Activated naive CD8-positive, alpha-beta T cell treated with anti-CD3 and anti-CD28 coated beads for 36 hours (primary cell): ENCODE measurements at regions not wholly inside any gene's neighbourhood (a gene's known extent, or its start where the extent isn't known, plus 50 kb on each side); places are given as distances from the start of the nearest gene placed in this dataset.
"Not testable (repeated sequence)": the region's sequence is repeated elsewhere in the genome, so short reads cannot be mapped to it uniquely, and the experiment has no call there.

ENCODE experiments used
- DNase-seq: peaks from one replicate; pipeline ENCODE4 v3.0.0; 2021
- H3K27ac Mint-ChIP-seq: one replicate; pipeline ENCODE4 v1.8.0; 2022; ENCODE audit warnings: mild to moderate bottlenecking, moderate library complexity, mixed read lengths
- H3K27me3 Mint-ChIP-seq: one replicate; pipeline ENCODE4 v1.8.0; 2022; ENCODE audit warnings: mild to moderate bottlenecking, mixed read lengths
- H3K36me3 Mint-ChIP-seq: one replicate; pipeline ENCODE4 v1.8.0; 2021; ENCODE audit warnings: mild to moderate bottlenecking, mixed read lengths
- H3K4me1 Mint-ChIP-seq: one replicate; pipeline ENCODE4 v1.8.0; 2021; ENCODE audit warnings: mixed read lengths
- H3K4me3 Mint-ChIP-seq: one replicate; pipeline ENCODE4 v1.8.0; 2022; ENCODE audit warnings: mild to moderate bottlenecking, moderate library complexity, mixed read lengths
- H3K9me3 Mint-ChIP-seq: one replicate; pipeline ENCODE4 v1.8.0; 2022; ENCODE audit warnings: mixed read lengths

DNA sequence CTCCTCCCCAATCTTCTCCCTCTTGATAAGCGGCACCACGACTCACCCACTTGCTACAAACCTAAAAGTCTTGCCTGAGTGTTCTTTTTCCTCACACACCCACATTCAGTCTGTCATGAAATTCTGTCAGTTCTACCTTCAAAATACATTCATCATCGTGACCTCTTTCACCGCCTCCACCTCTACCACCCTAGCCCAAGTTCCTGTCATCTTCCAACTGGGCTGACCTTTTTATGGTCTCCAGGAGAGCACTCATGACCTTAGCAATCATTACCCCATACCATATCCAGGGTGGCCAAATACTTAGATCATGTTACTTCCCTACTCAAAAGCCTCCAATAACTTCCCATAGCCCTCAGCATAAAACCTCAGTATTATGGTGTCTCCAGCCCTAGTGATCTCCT, 110.4 kb upstream of the TSC22D1 start:
- no peak for DNase-seq
- peaks cover 7% of the 10 kb centered on the region for H3K9me3 Mint-ChIP-seq
- no peaks in the 10 kb centered on the region for H3K36me3 Mint-ChIP-seq
- peaks cover 7% of the 10 kb centered on the region for H3K4me1 Mint-ChIP-seq
- H3K27ac Mint-ChIP-seq = no peak overlapping the region
- H3K4me3 Mint-ChIP-seq = no peak overlapping the region
- peaks cover 12% of the 10 kb centered on the region for H3K27me3 Mint-ChIP-seq

DNA sequence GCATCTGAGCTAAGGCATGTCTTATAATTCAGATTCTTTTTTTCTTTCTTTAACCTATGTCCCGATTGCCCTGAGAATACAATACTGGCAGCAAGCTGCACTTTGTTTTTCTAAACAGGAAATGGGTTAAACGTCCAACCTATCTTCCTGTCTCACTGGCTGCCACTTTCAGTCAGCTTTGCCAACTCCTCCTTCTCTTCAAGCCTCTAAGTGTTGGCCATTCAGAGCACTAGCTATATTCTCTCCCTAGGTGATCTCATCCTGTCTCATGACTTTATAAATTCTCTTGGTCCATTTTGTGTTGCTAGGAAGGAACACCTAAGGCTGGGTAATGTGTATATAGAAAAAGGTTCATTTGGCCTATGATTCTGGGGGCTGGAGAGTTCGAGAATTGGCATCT, 109.5 kb upstream of the TSC22D1 start:
- Mint-ChIP-seq H3K9me3 (peaks cover 7% of the 10 kb centered on the region), H3K4me1 (peaks cover 12% of the 10 kb centered on the region), H3K4me3 (no peak overlapping the region), H3K36me3 (peaks cover 2% of the 10 kb centered on the region), H3K27me3 (peaks cover 12% of the 10 kb centered on the region), H3K27ac (no peak overlapping the region)
- DNase-seq = no peak

DNA sequence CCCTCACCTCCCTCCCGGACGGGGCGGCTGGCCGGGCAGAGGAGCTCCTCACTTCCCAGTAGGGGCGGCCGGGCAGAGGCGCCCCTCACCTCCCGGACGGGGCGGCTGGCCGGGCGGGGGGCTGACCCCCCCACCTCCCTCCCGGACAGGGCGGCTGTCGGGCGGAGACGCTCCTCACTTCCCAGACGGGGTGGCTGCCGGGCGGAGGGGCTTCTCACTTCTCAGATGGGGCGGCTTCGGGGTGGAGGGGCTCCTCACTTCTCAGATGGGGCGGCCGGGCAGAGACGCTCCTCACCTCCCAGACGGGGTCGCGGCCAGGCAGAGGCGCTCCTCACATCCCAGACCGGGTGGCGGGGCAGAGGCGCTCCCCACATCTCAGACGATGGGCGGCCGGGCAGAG, 106.3 kb upstream of the TSC22D1 start:
- H3K9me3 Mint-ChIP-seq = peaks cover 11% of the 10 kb centered on the region
- not testable (repeated sequence) for H3K4me3 Mint-ChIP-seq, DNase-seq, H3K27me3 Mint-ChIP-seq, H3K27ac Mint-ChIP-seq, H3K36me3 Mint-ChIP-seq
- H3K4me1 Mint-ChIP-seq = peaks cover 13% of the 10 kb centered on the region

DNA sequence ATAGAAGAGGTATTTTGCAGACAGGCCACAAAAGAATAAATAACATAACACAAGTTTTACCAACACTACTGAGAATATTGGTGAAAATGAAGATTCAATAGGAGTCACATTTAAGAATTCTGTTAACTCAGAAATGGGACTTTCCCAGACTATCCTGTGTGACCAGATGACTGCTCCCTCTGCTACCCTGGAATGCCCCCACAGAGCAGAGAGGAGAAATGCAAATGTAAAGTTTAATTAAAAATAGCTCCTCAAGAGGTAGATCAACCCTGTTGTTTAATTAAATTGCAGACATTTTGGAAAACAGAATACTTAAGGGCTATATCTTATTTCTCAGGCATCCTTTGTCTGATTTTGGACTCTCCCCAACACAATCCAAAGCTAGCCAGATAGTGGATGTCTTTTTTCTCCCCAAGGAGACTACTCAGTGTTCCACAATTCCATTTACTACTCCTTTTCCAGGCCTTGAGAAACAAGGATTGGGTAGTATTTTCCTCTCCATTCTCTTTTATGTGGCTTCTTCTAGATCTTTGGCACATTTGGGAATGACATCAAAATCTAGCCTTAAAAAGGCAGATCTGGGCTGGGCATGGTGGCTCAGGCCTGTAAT, 104.7 kb upstream of the TSC22D1 start:
- DNase-seq = no peak
- peaks cover 8% of the 10 kb centered on the region for H3K4me1 Mint-ChIP-seq
- H3K27me3 Mint-ChIP-seq = peaks cover 4% of the 10 kb centered on the region
- H3K36me3 Mint-ChIP-seq = peaks cover 2% of the 10 kb centered on the region
- H3K4me3 Mint-ChIP-seq = no peak overlapping the region
- H3K9me3 Mint-ChIP-seq = peaks cover 5% of the 10 kb centered on the region
- no peak overlapping the region for H3K27ac Mint-ChIP-seq

DNA sequence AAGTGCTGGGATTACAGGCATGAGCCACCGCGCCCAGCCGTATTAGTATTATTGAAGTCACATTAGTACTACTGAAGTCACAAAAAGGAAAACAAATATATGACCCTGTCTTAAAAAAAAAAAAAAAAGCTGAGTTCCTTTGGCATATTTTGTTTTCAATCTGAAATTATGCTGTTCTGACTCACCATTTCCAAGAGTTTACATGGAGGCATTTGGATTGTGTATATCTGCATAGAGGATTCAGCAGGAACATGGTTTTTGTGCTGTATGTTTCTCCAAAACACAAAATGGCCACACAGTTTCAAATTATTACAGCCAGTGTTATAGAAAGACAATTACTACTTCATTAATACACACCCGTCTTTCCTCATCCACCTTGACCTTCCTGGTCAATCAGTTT, 103.5 kb upstream of the TSC22D1 start:
- Mint-ChIP-seq H3K4me1 (peaks cover 6% of the 10 kb centered on the region), H3K4me3 (no peak overlapping the region), H3K9me3 (peaks cover 4% of the 10 kb centered on the region), H3K27me3 (peaks cover 4% of the 10 kb centered on the region), H3K27ac (no peak overlapping the region), H3K36me3 (peaks cover 2% of the 10 kb centered on the region)
- DNase-seq = no peak

DNA sequence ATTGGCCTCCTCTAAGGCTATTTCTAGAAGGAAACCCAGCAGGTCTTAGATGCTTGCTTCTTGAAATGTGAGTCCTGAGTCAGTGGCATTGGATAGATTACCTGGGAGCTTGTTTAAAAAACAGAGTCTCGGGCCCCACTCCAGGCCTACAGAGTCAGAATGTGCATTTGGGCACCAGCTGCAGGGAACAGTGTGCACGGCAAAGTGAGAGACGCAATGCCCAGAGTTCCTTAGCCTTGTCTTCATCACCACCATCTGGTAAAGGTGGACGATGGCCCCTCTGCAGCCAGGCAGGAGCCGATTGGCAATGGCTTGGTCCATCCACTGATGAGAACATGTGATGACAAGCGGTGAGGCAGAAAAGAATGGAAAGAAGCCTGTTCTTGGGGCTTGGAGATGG, 102.1 kb upstream of the TSC22D1 start:
- H3K27ac Mint-ChIP-seq = no peak overlapping the region
- peaks cover 2% of the 10 kb centered on the region for H3K36me3 Mint-ChIP-seq
- H3K9me3 Mint-ChIP-seq = peaks cover 4% of the 10 kb centered on the region
- peaks cover 4% of the 10 kb centered on the region for H3K27me3 Mint-ChIP-seq
- peaks cover 6% of the 10 kb centered on the region for H3K4me1 Mint-ChIP-seq
- no peak overlapping the region for H3K4me3 Mint-ChIP-seq
- no peak for DNase-seq

DNA sequence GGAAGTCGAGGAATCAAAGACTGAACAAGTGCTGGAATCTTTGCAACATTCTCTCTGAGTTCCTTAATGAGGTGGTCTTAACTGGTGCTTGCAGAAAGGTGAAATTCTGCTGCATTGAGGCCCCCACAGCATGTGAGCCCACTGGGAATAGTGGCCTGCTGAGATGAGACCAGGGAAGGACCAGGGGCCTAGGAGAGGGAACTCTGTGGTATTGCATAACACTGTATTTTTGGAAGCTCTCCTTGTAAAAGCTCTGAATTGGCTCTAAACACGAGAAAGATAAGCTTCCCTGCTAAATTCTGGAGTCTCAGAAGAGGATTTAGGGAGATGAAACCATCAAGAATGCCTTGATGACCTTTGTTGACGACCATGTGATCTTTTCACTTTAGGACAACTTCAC, 100.4 kb upstream of the TSC22D1 start:
- H3K4me1 Mint-ChIP-seq = peaks cover 6% of the 10 kb centered on the region
- peaks cover 4% of the 10 kb centered on the region for H3K9me3 Mint-ChIP-seq
- no peak overlapping the region for H3K27ac Mint-ChIP-seq
- H3K36me3 Mint-ChIP-seq = peaks cover 2% of the 10 kb centered on the region
- no peak overlapping the region for H3K4me3 Mint-ChIP-seq
- peaks cover 4% of the 10 kb centered on the region for H3K27me3 Mint-ChIP-seq
- no peak for DNase-seq

DNA sequence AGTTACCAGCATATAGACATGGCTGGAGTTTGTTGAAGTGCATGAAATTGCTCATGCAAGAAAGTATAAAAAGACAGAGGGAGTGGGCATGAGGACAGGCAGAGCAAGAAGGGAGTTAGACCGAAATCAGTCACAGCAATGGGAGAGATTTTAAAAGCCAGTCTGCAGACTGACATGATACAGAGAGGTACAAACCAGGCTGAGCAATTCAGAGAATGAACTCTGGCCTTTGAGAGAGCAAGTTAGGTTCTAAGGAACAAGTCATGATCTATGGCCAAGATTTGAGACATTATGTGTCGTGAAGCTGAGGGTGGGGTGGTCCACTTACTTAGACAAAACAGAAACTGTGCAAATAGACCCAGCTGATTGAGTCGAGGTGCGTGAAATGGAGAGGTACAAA, 93.4 kb upstream of the TSC22D1 start:
- H3K36me3 Mint-ChIP-seq = no peaks in the 10 kb centered on the region
- no peak overlapping the region for H3K27ac Mint-ChIP-seq
- no peaks in the 10 kb centered on the region for H3K27me3 Mint-ChIP-seq
- no peak for DNase-seq
- no peak overlapping the region for H3K4me3 Mint-ChIP-seq
- no peaks in the 10 kb centered on the region for H3K4me1 Mint-ChIP-seq
- H3K9me3 Mint-ChIP-seq = no peaks in the 10 kb centered on the region

DNA sequence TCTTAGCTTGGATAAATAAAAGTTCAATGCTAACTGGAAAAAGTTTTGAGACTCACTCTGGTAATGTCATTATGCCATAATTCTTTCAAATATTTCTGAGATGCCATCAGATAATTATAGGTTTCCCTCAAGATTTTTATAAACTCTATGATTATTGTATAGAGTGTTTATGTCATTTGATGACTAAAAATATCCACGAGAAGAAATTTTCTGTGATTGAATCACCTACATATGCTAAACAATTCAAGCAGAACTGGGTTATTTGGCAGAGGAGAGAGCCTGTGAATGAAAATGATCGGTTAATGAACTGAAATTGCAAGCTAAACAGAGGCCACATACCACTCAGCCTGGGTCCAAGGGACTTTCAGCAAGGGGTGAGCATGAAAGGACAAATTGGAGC, 92.6 kb upstream of the TSC22D1 start:
- no peaks in the 10 kb centered on the region for H3K4me1 Mint-ChIP-seq
- no peak overlapping the region for H3K27ac Mint-ChIP-seq
- H3K9me3 Mint-ChIP-seq = no peaks in the 10 kb centered on the region
- DNase-seq = no peak
- H3K4me3 Mint-ChIP-seq = no peak overlapping the region
- peaks cover 1% of the 10 kb centered on the region for H3K27me3 Mint-ChIP-seq
- H3K36me3 Mint-ChIP-seq = no peaks in the 10 kb centered on the region

DNA sequence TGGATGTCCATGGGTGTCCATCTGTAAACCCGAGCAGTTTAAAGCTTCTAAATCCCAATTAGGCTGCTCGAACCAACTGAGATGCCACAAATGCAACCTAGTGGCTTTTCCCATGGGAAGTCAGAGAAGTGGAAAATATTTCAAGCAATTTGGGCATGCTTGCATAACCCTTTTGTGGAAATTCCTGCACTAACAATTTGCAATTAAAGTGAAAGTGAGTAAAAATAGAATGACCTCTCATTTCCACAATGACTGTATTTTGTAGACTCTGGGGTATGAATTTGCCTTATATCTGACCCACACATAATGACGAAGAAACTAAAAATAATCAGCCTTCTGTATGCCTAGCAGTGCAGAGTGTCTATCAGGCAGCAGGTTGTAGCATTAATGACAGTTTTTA, 91.8 kb upstream of the TSC22D1 start:
- H3K36me3 Mint-ChIP-seq = no peaks in the 10 kb centered on the region
- no peak overlapping the region for H3K27ac Mint-ChIP-seq
- H3K9me3 Mint-ChIP-seq = no peaks in the 10 kb centered on the region
- no peak overlapping the region for H3K4me3 Mint-ChIP-seq
- no peak for DNase-seq
- H3K4me1 Mint-ChIP-seq = no peaks in the 10 kb centered on the region
- H3K27me3 Mint-ChIP-seq = peaks cover 5% of the 10 kb centered on the region

DNA sequence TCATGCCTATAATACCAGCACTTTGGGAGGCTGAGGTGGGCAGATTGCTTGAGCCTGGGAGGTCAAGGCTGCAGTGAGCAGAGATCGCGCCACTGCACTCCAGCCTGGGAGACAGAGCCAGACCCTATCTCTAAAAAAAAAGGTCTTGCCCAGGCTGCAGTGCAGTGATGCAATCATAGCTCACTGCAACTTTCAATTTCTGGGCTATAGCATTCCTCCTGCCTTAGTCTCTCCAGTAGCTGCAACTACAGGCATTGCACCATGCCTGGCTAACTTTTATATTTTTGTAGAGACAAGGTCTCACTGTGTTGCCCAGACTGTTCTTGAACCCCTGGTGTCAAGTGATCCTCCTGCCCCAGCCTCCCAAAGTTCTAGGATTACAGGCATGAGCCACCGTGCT, 90.4 kb upstream of the TSC22D1 start:
- not testable (repeated sequence) for H3K27me3 Mint-ChIP-seq

DNA sequence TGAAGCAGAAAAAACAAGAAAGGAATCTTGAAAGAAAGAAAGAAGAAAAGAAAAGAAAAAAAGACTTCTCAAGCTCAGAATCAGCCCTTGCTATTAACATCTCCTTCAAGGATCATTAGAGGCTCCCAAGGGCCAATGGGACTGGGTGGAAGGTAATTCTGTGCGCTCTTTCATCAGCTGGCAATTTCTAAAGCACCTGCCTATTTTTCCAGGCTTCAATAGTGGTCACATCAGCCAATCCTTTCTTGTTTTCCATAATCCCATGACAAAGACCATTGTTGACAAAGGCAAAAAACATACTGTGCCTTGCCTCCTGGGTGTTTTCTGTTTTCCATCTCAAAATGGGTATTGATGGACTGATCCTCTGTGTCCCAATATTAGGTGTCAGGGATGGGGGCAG, 88.2 kb upstream of the TSC22D1 start:
- Mint-ChIP-seq H3K27me3 (peaks cover 10% of the 10 kb centered on the region), H3K4me1 (no peaks in the 10 kb centered on the region), H3K4me3 (no peak overlapping the region), H3K27ac (no peak overlapping the region), H3K9me3 (no peaks in the 10 kb centered on the region), H3K36me3 (no peaks in the 10 kb centered on the region)
- DNase-seq = no peak

More for the DNA sequence above, 90.4 kb upstream of the TSC22D1 start:
- not testable (repeated sequence) for H3K4me1 Mint-ChIP-seq, H3K27ac Mint-ChIP-seq, H3K36me3 Mint-ChIP-seq, H3K4me3 Mint-ChIP-seq, H3K9me3 Mint-ChIP-seq, DNase-seq

DNA sequence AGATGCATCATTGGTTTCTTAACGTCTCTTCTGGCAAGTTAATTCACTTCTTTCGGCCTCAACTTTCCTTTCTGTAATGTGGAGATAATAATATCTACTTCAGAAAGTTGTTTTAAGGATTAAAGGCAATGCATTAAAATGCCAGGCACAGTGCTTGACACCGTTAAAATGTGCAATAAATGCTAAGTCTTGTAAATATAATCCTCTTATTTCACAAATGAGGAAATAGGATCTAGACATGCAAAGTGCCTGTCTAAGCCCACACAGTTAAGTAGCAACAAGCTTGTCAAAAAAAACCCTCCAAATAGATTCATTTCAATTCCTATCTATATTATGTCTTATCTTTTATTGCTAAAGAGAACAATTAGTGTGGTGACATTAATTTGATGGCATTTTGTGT, 86.4 kb upstream of the TSC22D1 start:
- Mint-ChIP-seq H3K4me3 (no peak overlapping the region), H3K9me3 (no peaks in the 10 kb centered on the region), H3K27me3 (peaks cover 12% of the 10 kb centered on the region), H3K27ac (no peak overlapping the region), H3K4me1 (no peaks in the 10 kb centered on the region), H3K36me3 (no peaks in the 10 kb centered on the region)
- DNase-seq = no peak

DNA sequence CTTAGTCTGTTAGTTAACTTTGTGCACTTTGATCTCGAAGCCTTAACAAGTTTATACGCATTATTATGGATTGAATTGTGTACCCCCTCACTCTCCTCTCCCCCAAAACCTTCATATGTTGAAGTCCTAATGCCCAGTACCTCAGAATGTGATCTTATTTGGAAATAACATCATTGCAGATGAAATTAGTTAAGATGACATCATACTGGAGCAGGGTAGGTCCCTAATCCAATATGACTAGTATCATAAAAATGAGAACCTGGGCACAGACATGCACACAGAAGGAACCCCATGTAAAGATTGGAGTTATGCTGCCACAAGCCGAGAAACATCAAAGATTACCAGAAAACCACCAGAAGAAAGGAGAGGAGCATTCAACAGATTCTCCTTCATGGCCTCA, 85.8 kb upstream of the TSC22D1 start:
- H3K4me1 Mint-ChIP-seq = no peaks in the 10 kb centered on the region
- peaks cover 14% of the 10 kb centered on the region for H3K27me3 Mint-ChIP-seq
- no peak overlapping the region for H3K4me3 Mint-ChIP-seq
- no peak overlapping the region for H3K27ac Mint-ChIP-seq
- no peaks in the 10 kb centered on the region for H3K36me3 Mint-ChIP-seq
- DNase-seq = no peak
- H3K9me3 Mint-ChIP-seq = no peaks in the 10 kb centered on the region

DNA sequence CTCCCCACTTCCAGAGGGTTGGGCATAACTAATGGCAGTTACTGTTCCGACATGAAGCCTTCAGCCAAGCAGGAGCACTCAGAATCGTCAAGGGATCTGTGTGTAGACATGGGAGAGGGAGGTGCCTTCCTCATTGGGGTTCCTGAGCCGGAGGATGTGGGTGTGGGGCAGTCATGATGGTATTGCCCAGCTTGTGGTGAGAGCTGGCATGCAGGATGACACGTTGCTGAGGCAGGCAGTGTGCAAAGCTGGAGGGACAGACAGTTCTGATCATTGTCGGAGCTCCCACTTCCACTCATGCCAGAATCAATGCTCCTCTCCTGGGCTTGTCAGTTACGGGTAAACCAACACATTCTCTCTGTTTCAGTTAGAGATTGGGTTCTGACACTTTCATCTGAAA, 83.9 kb upstream of the TSC22D1 start:
- H3K4me1 Mint-ChIP-seq = no peaks in the 10 kb centered on the region
- H3K36me3 Mint-ChIP-seq = no peaks in the 10 kb centered on the region
- H3K27me3 Mint-ChIP-seq = peaks cover 14% of the 10 kb centered on the region
- H3K27ac Mint-ChIP-seq = no peak overlapping the region
- no peak overlapping the region for H3K4me3 Mint-ChIP-seq
- DNase-seq = no peak
- H3K9me3 Mint-ChIP-seq = no peaks in the 10 kb centered on the region

DNA sequence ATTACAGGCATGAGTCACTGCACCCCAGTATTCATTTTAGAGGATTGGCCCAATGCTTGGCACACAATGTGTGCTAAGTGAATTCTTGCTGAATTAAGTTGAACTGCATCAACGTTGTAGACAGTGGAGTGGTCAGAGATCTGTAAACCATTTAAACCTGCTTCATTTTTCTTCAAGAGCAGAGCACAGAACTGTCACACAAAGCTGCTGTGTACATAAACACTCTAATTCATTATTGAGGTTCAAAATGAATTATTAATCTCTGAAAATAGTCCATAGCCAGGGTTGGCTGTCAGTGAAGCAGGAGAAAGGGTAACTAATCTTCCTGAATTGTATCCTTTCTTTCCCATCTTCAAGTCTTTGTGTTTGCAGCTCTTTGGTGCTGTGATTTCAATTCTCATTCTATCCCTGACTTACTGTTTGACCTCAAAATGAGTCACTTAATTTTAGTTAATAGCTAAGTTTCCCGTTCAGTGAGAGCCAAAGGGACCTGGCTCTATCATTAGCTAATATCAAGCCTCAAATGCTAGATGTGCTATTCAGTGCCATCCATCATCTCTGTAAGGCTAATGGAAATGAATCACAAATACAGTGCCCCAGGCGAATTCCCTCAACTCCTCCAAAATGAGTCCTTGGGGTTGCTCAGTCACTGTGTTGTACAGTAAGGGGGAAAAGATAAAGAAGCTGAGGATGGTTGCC, 77.0 kb upstream of the TSC22D1 start:
- no peak for DNase-seq
- Mint-ChIP-seq H3K4me1 (peaks cover 17% of the 10 kb centered on the region), H3K36me3 (no peaks in the 10 kb centered on the region), H3K9me3 (no peaks in the 10 kb centered on the region), H3K27me3 (peaks cover 17% of the 10 kb centered on the region), H3K4me3 (no peak overlapping the region), H3K27ac (no peak overlapping the region)
